ENCODE measurements at regions not wholly inside any gene's neighbourhood (a gene's known extent, or its start where the extent isn't known, plus 50 kb on each side); places are given as distances from the start of the nearest gene placed in this dataset.

GRCh38 chr4:28890949-28891775 lies 1829.0 kb upstream of the PCDH7 start:
- DNase-seq: no peak

GRCh38 chr4:28913466-28913865 lies 1806.7 kb upstream of the PCDH7 start:
- DNase-seq: no peak

- DNase-seq: no peak
These were observed 1803.6 kb upstream of the PCDH7 start for GRCh38 chr4:28916585-28916984.

GRCh38 chr4:28918871-28919270 lies 1801.3 kb upstream of the PCDH7 start:
- DNase-seq: no peak

GRCh38 chr4:28921886-28922285 lies 1798.3 kb upstream of the PCDH7 start:
- DNase-seq: no peak

GRCh38 chr4:28926156-28926555 lies 1794.0 kb upstream of the PCDH7 start:
- DNase-seq: no peak

- no peak for DNase-seq
These were observed 1777.5 kb upstream of the PCDH7 start for GRCh38 chr4:28942631-28943030.

GRCh38 chr4:28947374-28947773 lies 1772.8 kb upstream of the PCDH7 start:
- no peak for DNase-seq

- DNase-seq: no peak
These were observed 1771.7 kb upstream of the PCDH7 start for GRCh38 chr4:28948501-28948900.

GRCh38 chr4:28966982-28967381 lies 1753.2 kb upstream of the PCDH7 start:
- no peak for DNase-seq

GRCh38 chr4:28973587-28974350 lies 1746.4 kb upstream of the PCDH7 start:
- DNase-seq: no peak

- DNase-seq: no peak
These were observed 1743.8 kb upstream of the PCDH7 start for GRCh38 chr4:28976369-28976768.

- no peak for DNase-seq
These were observed 1718.0 kb upstream of the PCDH7 start for GRCh38 chr4:29002151-29002550.

GRCh38 chr4:29005838-29006237 lies 1714.3 kb upstream of the PCDH7 start:
- DNase-seq: no peak

GRCh38 chr4:29009908-29010307 lies 1710.3 kb upstream of the PCDH7 start:
- DNase-seq: no peak

- DNase-seq: no peak
These were observed 1706.8 kb upstream of the PCDH7 start for GRCh38 chr4:29013341-29013740.

- DNase-seq: no peak
These were observed 1705.6 kb upstream of the PCDH7 start for GRCh38 chr4:29014555-29014954.

GRCh38 chr4:29033703-29034102 lies 1686.5 kb upstream of the PCDH7 start:
- DNase-seq: no peak

- no peak for DNase-seq
These were observed 1682.7 kb upstream of the PCDH7 start for GRCh38 chr4:29037501-29037900.

- no peak for DNase-seq
These were observed 1676.8 kb upstream of the PCDH7 start for GRCh38 chr4:29043411-29043810.

- DNase-seq: no peak
These were observed 1674.0 kb upstream of the PCDH7 start for GRCh38 chr4:29046186-29046585.

GRCh38 chr4:29046781-29047180 lies 1673.4 kb upstream of the PCDH7 start:
- no peak for DNase-seq

GRCh38 chr4:29047341-29048041 lies 1672.7 kb upstream of the PCDH7 start:
- DNase-seq: no peak

All from NCI-H524 (cell line).